Gastrocnemius medialis (tissue), 4 donors: ENCODE measurements at regions not wholly inside any gene's neighbourhood (a gene's known extent, or its start where the extent isn't known, plus 50 kb on each side); places are given as distances from the start of the nearest gene placed in this dataset.

ENCODE experiments used
- ATAC-seq, 2 donors: fragments of 150-250 bp; one replicate each; pipeline ENCODE4 v1.9.1; 2016
- DNase-seq, 2 donors: peaks; one replicate each; pipeline ENCODE4 v3.0.0-alpha.2; 2019
- H3K27ac ChIP-seq, 4 donors: fragments of 200-600 bp; sonication (generic); 1 replicate in 1 of 4; 2 replicates in 3 of 4; pipeline ENCODE4 v1.5.1; 2016 to 2018; ENCODE audit warnings: mild to moderate bottlenecking in 2 of 4, moderate library complexity in 1 of 4
- H3K27me3 ChIP-seq, 3 donors: fragments of 200-600 bp; sonication (generic) in 2 of 3; 1 replicate in 1 of 3; 2 replicates in 2 of 3; pipeline versions ENCODE4 v1.5.1 to v1.6.0; 2016 to 2019; ENCODE audit warnings: mild to moderate bottlenecking in 1 of 3, moderate library complexity in 1 of 3
- H3K36me3 ChIP-seq, 2 donors: fragments of 200-600 bp; sonication (generic) in 1 of 2; one replicate each; pipeline ENCODE4 v1.5.1; 2017 to 2018
- H3K4me1 ChIP-seq, 2 donors: fragments of 200-600 bp; sonication (generic) in 1 of 2; one replicate each; pipeline ENCODE4 v1.5.1; 2016 to 2017; ENCODE audit warnings: mild to moderate bottlenecking in 2 of 2
- H3K4me3 ChIP-seq, 4 donors: fragments of 200-600 bp; sonication (generic) in 3 of 4; 1 replicate in 1 of 4; 2 replicates in 3 of 4; pipeline ENCODE4 v1.5.1; 2016 to 2019; ENCODE audit warnings: mild to moderate bottlenecking in 2 of 4
- H3K9me3 ChIP-seq, 3 donors: fragments of 200-600 bp; sonication (generic) in 2 of 3; 1 replicate in 1 of 3; 2 replicates in 2 of 3; pipeline ENCODE4 v1.5.1; 2016 to 2019
- CTCF ChIP-seq, 5 experiments: fragments of 450-650 bp in 3 of 5; fragments of 200-600 bp in 2 of 5; sonication (generic) in 2 of 5; IDR thresholded peaks in 4 of 5; conservative IDR thresholded peaks in 1 of 5; 1 replicate in 4 of 5; 2 replicates in 1 of 5; pipeline ENCODE4 v1.5.1; 2016 to 2019; ENCODE audit warnings: antibody characterized with exemption in 5 of 5, mild to moderate bottlenecking in 3 of 5, moderate library complexity in 3 of 5
- POLR2A ChIP-seq, 2 donors: fragments of 450-650 bp; IDR thresholded peaks; one replicate each; pipeline ENCODE4 v1.6.1; 2017; ENCODE audit warnings: antibody characterized with exemption in 2 of 2, mild to moderate bottlenecking in 2 of 2, moderate library complexity in 2 of 2
- in situ Hi-C, 4 donors: fragments of 200-750 bp; cut with MboI; loops; one replicate each; pipeline versions ENCODE4 v1.15.0 to v1.8.0; 2017; ENCODE audit warnings: low sequenced_read_pairs in 4 of 4
- intact Hi-C: fragments of 100-400 bp; cut with DNase I; formaldehyde crosslinking; loops from one replicate; pipeline ENCODE4 v1.15.1; 2023; ENCODE audit warnings: low total_unique reads

GRCh38 chr21:40967771-40968170, 120.8 kb upstream of the DSCAM start:
- Histone ChIP-seq H3K27me3 (no peaks in the 10 kb centered on the region), H3K4me1 (no peaks in the 10 kb centered on the region), H3K4me3 (no peak overlapping the region), H3K9me3 (no peaks in the 10 kb centered on the region), H3K27ac (no peak overlapping the region), H3K36me3 (no peaks in the 10 kb centered on the region)
- DNase-seq (no peak), ATAC-seq (no peak)
- in situ Hi-C loops: no loop called here
- intact Hi-C loops: no loop called here
- TF ChIP-seq POLR2A (IDR thresholded peaks at IDR 0.05): no peak
- no peak for TF ChIP-seq CTCF (IDR thresholded peaks at IDR 0.05 in 4 of 5, conservative IDR thresholded peaks at IDR 0.05 in 1 of 5)

DNA sequence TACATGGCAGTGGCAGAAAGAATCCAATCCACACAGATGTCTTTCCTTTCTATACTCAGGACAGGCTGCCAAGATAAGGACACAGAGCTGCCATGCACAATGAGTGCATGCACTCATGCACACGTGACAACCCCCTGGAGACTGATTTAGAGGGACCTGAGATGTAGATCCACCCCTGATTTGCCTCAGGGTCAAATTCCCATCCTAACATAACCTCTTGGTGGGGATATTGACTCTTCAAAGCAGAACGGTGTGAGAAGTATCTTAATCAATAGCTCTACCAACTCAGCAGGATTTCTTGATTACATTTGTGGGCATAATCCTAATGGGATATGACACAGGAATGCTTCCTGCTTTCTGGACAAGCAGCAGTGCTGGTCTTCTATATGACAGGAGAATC, 125.2 kb upstream of the DSCAM start:
- H3K9me3 ChIP-seq: no peaks in the 10 kb centered on the region
- H3K4me1 ChIP-seq: no peaks in the 10 kb centered on the region
- H3K36me3 ChIP-seq: no peaks in the 10 kb centered on the region
- no peak for TF ChIP-seq CTCF (IDR thresholded peaks at IDR 0.05 in 4 of 5, conservative IDR thresholded peaks at IDR 0.05 in 1 of 5)
- TF ChIP-seq POLR2A (IDR thresholded peaks at IDR 0.05): no peak
- H3K27ac ChIP-seq: no peak overlapping the region
- no peak for ATAC-seq
- intact Hi-C loops (no loop called here), in situ Hi-C loops (no loop called here)
- H3K27me3 ChIP-seq: no peaks in the 10 kb centered on the region
- no peak overlapping the region for H3K4me3 ChIP-seq
- DNase-seq: no peak

DNA sequence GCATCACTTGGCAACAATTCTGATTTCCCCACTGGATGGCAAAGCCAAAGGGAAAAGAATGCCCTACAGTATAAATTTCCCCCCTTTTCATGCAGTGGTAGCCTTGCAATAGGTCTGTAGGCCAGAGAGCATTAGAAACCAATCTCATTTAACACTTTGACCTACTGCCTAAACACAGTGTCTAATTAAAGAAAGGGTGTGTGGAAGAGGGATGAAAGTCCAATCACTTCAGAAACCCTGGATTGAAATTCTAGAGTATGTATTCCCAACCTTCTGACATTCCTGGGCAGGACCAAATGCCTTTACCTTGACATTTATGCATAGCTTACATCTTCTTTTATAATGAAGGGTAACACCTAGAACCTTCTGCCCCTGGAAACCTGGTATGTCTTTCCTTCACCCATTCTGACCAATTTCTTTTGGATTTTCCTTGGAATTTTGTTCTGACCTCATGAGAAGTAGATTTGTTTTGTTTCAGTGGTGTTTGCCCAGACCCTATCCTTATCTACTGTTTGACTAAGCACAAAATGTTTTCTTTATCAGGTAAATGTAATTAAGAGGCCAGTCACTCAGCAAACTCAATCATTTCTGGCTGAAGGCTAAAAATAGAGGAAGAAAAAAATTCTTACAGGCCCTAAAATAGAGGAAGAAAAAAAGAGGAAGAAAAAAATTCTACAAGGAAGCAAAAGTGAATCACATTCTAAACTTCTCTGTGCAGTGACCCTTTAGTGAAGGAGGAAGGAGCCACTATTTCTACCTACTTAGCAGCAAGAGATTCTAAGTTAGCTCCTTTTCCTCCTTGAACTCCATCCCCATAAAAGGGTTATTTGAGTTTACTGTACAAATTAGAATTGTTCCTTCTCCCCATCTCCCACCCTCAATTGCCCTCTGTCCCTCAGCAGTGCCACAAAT, 129.5 kb upstream of the DSCAM start:
- no peak for ATAC-seq
- in situ Hi-C loops (no loop called here), intact Hi-C loops (no loop called here)

GRCh38 chr21:40985370-40985769, 138.4 kb upstream of the DSCAM start:
- Histone ChIP-seq H3K4me3 (no peak overlapping the region), H3K27ac (no peak overlapping the region), H3K9me3 (no peaks in the 10 kb centered on the region), H3K27me3 (no peaks in the 10 kb centered on the region), H3K4me1 (no peaks in the 10 kb centered on the region), H3K36me3 (no peaks in the 10 kb centered on the region)
- in situ Hi-C loops: no loop called here
- TF ChIP-seq CTCF (IDR thresholded peaks at IDR 0.05 in 4 of 5, conservative IDR thresholded peaks at IDR 0.05 in 1 of 5) (no peak), POLR2A (IDR thresholded peaks at IDR 0.05) (no peak)
- no peak for ATAC-seq
- intact Hi-C loops: no loop called here
- DNase-seq: no peak

More for the DNA sequence above, 129.5 kb upstream of the DSCAM start:
- no peaks in the 10 kb centered on the region for H3K27me3 ChIP-seq
- H3K36me3 ChIP-seq: no peaks in the 10 kb centered on the region
- no peaks in the 10 kb centered on the region for H3K9me3 ChIP-seq
- no peak for DNase-seq
- no peak for TF ChIP-seq POLR2A (IDR thresholded peaks at IDR 0.05)
- no peak for TF ChIP-seq CTCF (IDR thresholded peaks at IDR 0.05 in 4 of 5, conservative IDR thresholded peaks at IDR 0.05 in 1 of 5)
- no peaks in the 10 kb centered on the region for H3K4me1 ChIP-seq
- H3K4me3 ChIP-seq: no peak overlapping the region
- no peak overlapping the region for H3K27ac ChIP-seq
